GM13977 (cell line): ENCODE measurements at regions not wholly inside any gene's neighbourhood (a gene's known extent, or its start where the extent isn't known, plus 50 kb on each side); places are given as distances from the start of the nearest gene placed in this dataset.

ENCODE experiments used
- DNase-seq: peaks from one replicate; pipeline ENCODE4 v3.0.0; 2012; ENCODE audit warnings: low spot score
- in situ Hi-C: fragments of 300-500 bp; cut with MboI; formaldehyde crosslinking; loops from one replicate; pipeline ENCODE4 v1.12.0; 2022; ENCODE audit warnings: low sequenced_read_pairs, low pct_unique_long_range_greater_than_20kb, mixed read lengths, inconsistent platforms; ENCODE audit not compliant: unreplicated experiment
- TF ChIP-seq, protein P1 (sequence below): IDR thresholded peaks from 2 replicates; pipeline ENCODE4 v1.5.1; 2012; ENCODE audit warnings: mild to moderate bottlenecking, control low read depth; ENCODE audit not compliant: insufficient read depth; ENCODE audit errors: extremely low read depth, missing control alignments

DNA sequence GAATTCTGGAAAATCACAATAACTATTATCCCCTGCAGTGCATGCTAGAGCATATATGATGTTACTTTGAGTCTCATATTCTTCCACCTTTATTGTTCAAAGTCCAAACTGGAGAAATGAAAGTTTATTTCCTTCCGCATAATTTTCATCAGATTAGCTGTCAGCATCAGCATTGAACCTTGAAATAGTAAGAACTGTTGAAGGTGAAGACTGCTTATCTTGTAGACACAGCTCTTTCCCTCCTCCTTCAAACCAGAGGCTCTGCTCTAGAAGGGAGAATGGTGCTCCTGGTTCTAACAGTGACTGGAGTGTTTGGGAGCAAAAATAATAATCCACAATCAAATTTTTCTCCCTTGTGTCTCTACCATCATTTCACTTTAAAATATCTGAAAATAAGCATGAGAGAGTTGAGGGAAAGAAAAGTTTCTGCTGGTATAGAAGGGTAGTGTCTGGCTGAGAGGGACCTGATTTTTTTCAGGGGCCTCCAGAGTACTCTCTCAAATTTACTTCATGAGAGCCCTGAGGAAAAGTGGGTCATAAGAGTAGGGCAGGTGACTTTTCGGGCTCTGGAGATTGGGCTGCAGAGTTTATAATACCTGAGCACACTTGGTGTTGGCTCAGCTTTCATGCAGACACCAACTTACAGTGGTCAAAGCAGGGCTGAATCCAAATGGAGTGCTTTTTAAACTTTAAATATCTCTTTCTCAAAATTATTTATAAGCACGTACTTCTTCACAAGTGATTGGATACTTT lies 170.4 kb downstream of the ZDHHC21 start:
- TF ChIP-seq, protein P1, sequence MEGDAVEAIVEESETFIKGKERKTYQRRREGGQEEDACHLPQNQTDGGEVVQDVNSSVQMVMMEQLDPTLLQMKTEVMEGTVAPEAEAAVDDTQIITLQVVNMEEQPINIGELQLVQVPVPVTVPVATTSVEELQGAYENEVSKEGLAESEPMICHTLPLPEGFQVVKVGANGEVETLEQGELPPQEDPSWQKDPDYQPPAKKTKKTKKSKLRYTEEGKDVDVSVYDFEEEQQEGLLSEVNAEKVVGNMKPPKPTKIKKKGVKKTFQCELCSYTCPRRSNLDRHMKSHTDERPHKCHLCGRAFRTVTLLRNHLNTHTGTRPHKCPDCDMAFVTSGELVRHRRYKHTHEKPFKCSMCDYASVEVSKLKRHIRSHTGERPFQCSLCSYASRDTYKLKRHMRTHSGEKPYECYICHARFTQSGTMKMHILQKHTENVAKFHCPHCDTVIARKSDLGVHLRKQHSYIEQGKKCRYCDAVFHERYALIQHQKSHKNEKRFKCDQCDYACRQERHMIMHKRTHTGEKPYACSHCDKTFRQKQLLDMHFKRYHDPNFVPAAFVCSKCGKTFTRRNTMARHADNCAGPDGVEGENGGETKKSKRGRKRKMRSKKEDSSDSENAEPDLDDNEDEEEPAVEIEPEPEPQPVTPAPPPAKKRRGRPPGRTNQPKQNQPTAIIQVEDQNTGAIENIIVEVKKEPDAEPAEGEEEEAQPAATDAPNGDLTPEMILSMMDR = no peak
- in situ Hi-C loops = no loop called here

DNA sequence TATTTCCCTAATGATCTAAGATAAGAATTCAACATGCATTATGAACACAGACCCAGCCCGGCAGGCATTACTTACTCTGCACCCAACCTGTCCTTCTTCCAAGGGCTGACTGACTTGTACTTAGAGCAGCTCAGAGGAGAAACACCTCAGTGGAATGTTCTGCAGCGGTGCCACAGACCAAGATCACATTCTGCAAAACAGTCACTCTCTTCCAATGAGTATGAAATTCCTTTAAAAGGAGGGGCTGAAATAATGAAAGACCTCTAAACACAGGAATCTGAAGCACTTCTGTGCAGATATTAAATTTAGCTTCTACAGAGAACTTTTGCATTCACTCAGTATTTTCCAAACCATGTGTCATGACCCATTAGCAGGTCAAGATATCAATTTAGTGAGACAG lies 172.9 kb downstream of the ZDHHC21 start:
- in situ Hi-C loops = no loop called here
- TF ChIP-seq, protein P1 = no peak

More for the DNA sequence above, 170.4 kb downstream of the ZDHHC21 start:
- DNase-seq = no peak

DNA sequence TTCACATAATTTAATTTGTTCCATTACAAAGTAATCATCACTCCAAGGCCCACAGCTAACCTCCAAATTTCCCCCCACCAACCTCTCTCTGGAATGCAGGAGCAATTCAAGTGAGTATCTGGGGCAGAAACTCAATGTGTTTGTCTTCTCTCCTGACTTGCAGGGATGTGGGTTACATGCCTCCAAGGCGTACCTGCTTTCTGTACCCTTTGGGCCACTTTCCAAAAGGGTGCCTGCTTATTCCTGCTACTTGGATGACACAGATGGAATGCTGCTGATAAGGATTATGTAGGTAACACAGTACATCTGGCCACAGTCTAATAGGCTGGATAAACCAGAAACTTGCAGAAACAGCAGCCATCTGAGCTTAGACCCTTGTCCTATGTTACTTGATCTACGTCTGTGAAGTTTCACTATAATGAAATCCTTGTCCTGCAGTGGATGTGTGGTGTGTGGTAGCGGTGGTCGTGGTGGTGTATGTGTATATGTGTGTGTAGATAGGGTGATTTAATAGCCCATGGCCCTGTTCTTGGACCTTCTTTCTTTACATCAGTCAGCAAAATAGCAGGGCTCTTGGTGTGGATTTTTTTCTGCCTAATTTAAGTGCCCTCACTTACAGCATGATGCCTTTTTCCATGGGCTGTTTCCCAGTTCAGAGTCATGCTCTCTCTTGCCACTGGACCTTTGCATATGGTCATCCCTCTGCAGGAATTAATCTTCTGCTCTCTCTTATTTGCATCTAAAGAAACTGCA lies 175.9 kb downstream of the ZDHHC21 start:
- in situ Hi-C loops = no loop called here
- TF ChIP-seq, protein P1 = no peak
- no peak for DNase-seq

More for the DNA sequence above, 172.9 kb downstream of the ZDHHC21 start:
- no peak for DNase-seq

DNA sequence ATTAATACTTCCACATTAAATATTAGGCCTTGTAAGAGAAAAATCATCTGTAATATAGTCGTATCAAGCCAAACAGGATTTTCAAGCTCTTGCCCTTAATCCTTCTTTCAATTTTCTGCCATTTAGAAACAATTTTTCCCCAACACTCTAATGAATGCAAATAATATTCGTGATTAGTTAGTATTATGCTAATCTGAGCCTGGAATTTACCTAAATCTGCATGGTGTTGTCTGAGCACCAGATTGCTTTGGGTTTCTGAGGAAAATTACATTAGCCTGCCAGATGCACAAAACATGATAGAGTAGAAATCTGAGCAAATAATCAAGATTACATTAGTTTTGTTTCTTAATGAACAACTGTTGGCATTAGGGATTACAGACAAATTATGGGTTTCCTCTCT lies 176.6 kb downstream of the ZDHHC21 start:
- no peak for DNase-seq
- in situ Hi-C loops = no loop called here
- TF ChIP-seq, protein P1 = no peak

DNA sequence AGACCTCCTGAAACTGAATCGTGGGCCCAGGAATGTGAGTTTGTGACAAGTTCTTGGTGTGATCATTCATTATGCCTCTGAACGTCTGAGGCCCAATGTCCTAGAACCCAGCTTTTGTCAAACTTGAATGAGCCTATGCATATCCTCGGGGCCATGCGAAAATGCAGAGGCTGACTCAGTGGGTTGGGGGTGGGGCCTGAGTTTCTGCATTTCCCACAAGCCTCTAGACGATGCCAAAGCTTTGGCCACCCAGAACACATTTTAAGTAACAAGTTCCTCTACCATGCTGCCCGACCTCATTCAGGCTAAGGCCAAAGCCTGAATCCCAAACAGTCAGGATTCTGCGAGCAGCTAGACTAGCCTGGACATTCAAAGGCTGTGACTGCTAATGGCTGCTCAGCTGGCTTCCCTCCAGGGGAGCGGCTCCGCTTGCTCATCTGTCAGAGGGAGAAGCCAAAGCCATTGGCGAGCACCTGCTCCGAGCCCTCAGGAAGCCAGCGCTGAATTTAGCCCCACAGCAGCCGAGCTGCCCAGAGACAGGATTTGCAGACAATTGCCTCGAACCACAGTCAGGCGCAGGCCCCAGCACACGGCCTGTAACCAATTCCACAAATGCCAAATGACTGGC lies 177.5 kb downstream of the ZDHHC21 start:
- in situ Hi-C loops = no loop called here
- TF ChIP-seq, protein P1 = no peak
- DNase-seq = no peak

DNA sequence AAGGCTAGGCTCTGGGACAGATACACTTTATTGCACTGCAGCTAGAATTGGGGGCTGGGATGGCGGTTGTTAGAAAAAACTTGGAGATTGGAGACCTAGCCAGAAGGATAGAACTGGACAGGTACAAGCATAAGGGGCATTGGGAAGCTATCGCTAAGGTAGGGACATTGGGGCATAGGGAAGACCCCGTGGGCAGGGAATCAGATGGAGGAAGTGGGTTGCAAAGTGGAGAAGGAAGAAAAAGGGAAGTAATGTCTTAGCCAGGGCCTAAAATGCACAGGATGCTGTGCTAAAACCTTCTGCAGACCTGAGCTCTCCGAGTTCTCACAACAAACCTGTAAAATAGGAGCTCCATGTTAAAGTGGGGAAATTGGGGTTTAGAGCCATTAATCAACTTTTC lies 178.2 kb downstream of the ZDHHC21 start:
- DNase-seq = no peak
- in situ Hi-C loops = no loop called here
- TF ChIP-seq, protein P1 = no peak
